CD14-positive monocyte (primary cell): ENCODE measurements at regions not wholly inside any gene's neighbourhood (a gene's known extent, or its start where the extent isn't known, plus 50 kb on each side); places are given as distances from the start of the nearest gene placed in this dataset.
A peak's percentile ranks its signal among the peaks of the same experiment; 100 is the strongest.

Source experiments
- DNase-seq, 3 donors: peaks; one replicate each; pipeline ENCODE4 v3.0.0-alpha.2; 2011 to 2022
- H2AFZ ChIP-seq: 2 replicates; pipeline ENCODE4 v1.6.0; 2012; ENCODE audit warnings: mild to moderate bottlenecking, low read depth, low read length, inconsistent platforms; ENCODE audit not compliant: insufficient read depth, poor library complexity, severe bottlenecking
- H3K27ac ChIP-seq, 2 donors: 1 replicate in 1 of 2; 2 replicates in 1 of 2; pipeline ENCODE4 v1.5.1; 2012 to 2013; ENCODE audit warnings: low read length in 2 of 2, control low read depth in 1 of 2, inconsistent platforms in 1 of 2, low read depth in 1 of 2, mild to moderate bottlenecking in 1 of 2
- H3K27me3 ChIP-seq, 2 donors: one replicate each; pipeline versions ENCODE4 v1.6.0 to v1.6.1; 2011 to 2013; ENCODE audit warnings: low read length in 2 of 2; ENCODE audit not compliant: control insufficient read depth in 2 of 2, insufficient read depth in 2 of 2
- H3K36me3 ChIP-seq, 2 donors: replicated peaks in 1 of 2; 1 replicate in 1 of 2; 2 replicates in 1 of 2; pipeline versions ENCODE4 v1.5.1 to v1.6.1; 2012 to 2013; ENCODE audit warnings: low read length in 2 of 2, control low read depth in 1 of 2, inconsistent platforms in 1 of 2, mild to moderate bottlenecking in 1 of 2; ENCODE audit not compliant: insufficient read depth in 2 of 2, control insufficient read depth in 1 of 2
- H3K4me1 ChIP-seq, 2 donors: 1 replicate in 1 of 2; 2 replicates in 1 of 2; pipeline versions ENCODE4 v1.5.1 to v1.6.1; 2012 to 2013; ENCODE audit warnings: low read length in 2 of 2, control low read depth in 1 of 2, inconsistent platforms in 1 of 2, mild to moderate bottlenecking in 1 of 2, moderate library complexity in 1 of 2; ENCODE audit not compliant: insufficient read depth in 2 of 2, control insufficient read depth in 1 of 2
- H3K4me2 ChIP-seq: replicated peaks from 2 replicates; pipeline ENCODE3; 2012; ENCODE audit warnings: low read length, moderate library complexity, mild to moderate bottlenecking; ENCODE audit not compliant: poor library complexity, severe bottlenecking; ENCODE audit errors: extremely low read depth
- H3K4me3 ChIP-seq, 3 experiments: fragments of 200-600 bp in 1 of 3; sonication (generic) in 1 of 3; replicated peaks in 1 of 3; 1 replicate in 2 of 3; 2 replicates in 1 of 3; pipeline ENCODE4 v1.5.1; 2011 to 2013; ENCODE audit warnings: low read length in 3 of 3, mild to moderate bottlenecking in 3 of 3, control low read depth in 2 of 3, low read depth in 2 of 3, inconsistent platforms in 1 of 3, moderate library complexity in 1 of 3
- H3K79me2 ChIP-seq: 2 replicates; pipeline ENCODE4 v1.6.0; 2012; ENCODE audit warnings: mild to moderate bottlenecking, control low read depth, inconsistent platforms, low read length, moderate library complexity; ENCODE audit not compliant: insufficient read depth
- H3K9ac ChIP-seq: 2 replicates; pipeline ENCODE4 v1.6.0; 2017; ENCODE audit warnings: low read length, mild to moderate bottlenecking; ENCODE audit not compliant: insufficient read depth, poor library complexity, severe bottlenecking
- H3K9me3 ChIP-seq, 2 donors: replicated peaks in 1 of 2; 1 replicate in 1 of 2; 2 replicates in 1 of 2; pipeline versions ENCODE4 v1.5.1 to v1.6.1; 2012 to 2013; ENCODE audit warnings: low read length in 2 of 2, control low read depth in 1 of 2; ENCODE audit not compliant: control insufficient read depth in 1 of 2, insufficient read depth in 1 of 2
- H4K20me1 ChIP-seq: 2 replicates; pipeline ENCODE4 v1.6.0; 2012; ENCODE audit warnings: mild to moderate bottlenecking, low read length, control low read depth, moderate library complexity; ENCODE audit not compliant: insufficient read depth
- H3K27ac Mint-ChIP-seq, 7 donors: one replicate each; pipeline ENCODE4 v1.8.0; 2020; ENCODE audit warnings: mild to moderate bottlenecking in 7 of 7, mixed read lengths in 7 of 7, moderate library complexity in 6 of 7, inconsistent platforms in 2 of 7
- H3K27me3 Mint-ChIP-seq, 3 donors: one replicate each; pipeline ENCODE4 v1.8.0; 2021 to 2022; ENCODE audit warnings: low read depth in 3 of 3, mild to moderate bottlenecking in 3 of 3, mixed read lengths in 3 of 3, moderate library complexity in 3 of 3, inconsistent platforms in 1 of 3
- H3K36me3 Mint-ChIP-seq, 2 donors: one replicate each; pipeline ENCODE4 v1.8.0; 2020; ENCODE audit warnings: mixed read lengths in 2 of 2, inconsistent platforms in 1 of 2, mild to moderate bottlenecking in 1 of 2
- H3K4me1 Mint-ChIP-seq: one replicate; pipeline ENCODE4 v1.8.0; 2020; ENCODE audit warnings: mild to moderate bottlenecking, mixed read lengths
- H3K4me3 Mint-ChIP-seq, 2 donors: one replicate each; pipeline ENCODE4 v1.8.0; 2020; ENCODE audit warnings: mild to moderate bottlenecking in 2 of 2, mixed read lengths in 2 of 2, moderate library complexity in 1 of 2
- H3K9me3 Mint-ChIP-seq, 7 donors: one replicate each; pipeline ENCODE4 v1.8.0; 2020 to 2022; ENCODE audit warnings: mixed read lengths in 7 of 7, mild to moderate bottlenecking in 6 of 7, moderate library complexity in 6 of 7, inconsistent platforms in 2 of 7
- WGBS: methylation state at CpG from one replicate; pipeline ENCODE4 v1.1.5; 2013; ENCODE audit warnings: missing lambda C conversion rate; ENCODE audit not compliant: insufficient coverage; 5-methylcytosine and 5-hydroxymethylcytosine counted together
- intact Hi-C, 2 donors: fragments of 100-400 bp; cut with micrococcal nuclease; formaldehyde crosslinking; loops; one replicate each; pipeline versions ENCODE4 v1.15.0 to v1.15.1; 2023
- TF ChIP-seq, protein P1 (sequence below): fragments of 200-600 bp; IDR thresholded peaks from one replicate; pipeline ENCODE4 v1.8.0; 2022; ENCODE audit warnings: antibody characterized with exemption, mild to moderate bottlenecking

DNA sequence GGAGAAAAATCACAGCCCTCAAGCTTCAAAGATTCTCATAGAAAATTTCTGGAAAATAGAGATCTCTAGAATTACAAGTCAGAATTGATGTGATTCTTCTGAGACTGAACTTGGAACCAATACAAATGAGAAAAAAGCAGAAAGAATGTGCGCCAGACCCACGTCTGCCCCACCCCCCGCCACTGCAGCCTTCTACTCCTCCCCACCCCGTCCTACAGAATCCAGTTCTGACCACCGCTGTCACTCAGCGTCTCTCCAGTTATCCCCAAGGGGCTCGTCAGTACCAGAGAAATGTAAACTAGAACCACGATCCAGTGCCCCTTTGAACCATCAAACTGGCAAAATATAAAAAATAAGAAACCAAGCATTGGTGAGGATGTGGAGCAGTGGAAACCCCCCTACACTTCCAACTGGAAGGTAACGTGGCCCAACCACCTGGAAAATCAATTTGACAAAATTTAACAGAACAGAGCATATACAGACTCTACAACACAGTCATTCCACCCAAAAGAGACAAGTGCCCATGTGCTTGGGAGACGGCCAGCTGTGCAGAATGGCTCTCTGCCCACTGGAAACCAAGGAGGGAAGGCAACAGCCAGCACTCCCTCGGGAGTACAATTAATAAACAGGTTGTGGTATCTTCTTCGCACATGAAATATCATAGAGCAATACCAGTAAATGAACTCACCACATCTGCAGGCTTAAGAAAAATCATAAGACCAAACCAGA lies 397.9 kb downstream of the TNS3 start:
- 90% methylated on average over 5 of the region's 12 CpGs for WGBS

DNA sequence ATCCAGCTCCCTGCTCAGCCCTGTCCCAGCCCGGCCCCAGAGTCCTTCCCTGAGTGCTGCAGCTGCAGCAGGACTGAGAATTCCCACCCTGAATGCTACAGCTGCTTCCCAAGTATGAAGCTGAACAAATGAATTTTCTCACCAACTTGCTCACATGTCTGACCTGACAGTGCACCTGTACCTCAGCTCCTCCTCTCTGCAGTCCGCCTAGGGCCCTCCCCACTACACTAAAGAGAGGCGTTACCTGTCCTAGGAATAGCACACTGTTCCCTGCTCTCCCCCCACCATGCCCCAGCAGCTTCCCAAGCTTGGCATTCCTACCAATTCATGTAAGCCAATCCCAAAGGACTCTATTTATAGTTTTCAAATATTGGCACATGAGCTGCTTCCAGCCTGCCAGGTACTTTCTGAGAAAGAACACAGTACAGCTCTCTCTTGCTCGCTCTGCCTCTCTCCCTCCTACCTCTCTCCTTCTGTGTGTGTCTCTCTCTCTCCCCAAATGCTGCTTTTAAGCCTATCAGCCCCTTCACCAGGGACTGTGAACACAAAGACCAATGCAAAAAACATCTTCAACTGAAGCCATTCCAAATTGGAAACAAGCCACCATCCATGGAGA lies 400.1 kb downstream of the TNS3 start:
- Histone ChIP-seq H3K27ac (no peak overlapping the region), H3K9ac (no peak overlapping the region), H3K4me1 (peaks cover 4 to 10% of the 10 kb centered on the region in 2 donors), H3K4me3 (no peak overlapping the region), H3K9me3 (no peaks in the 10 kb centered on the region), H3K27me3 (no peaks in the 10 kb centered on the region), H2AFZ (no peak overlapping the region), H3K36me3 (no peaks in the 10 kb centered on the region), H3K4me2 (no peak overlapping the region), H3K79me2 (no peaks in the 10 kb centered on the region), H4K20me1 (no peaks in the 10 kb centered on the region)
- H3K9me3 Mint-ChIP-seq = peaks cover 0 to 7% (median 0%) of the 10 kb centered on the region in 7 donors
- DNase-seq = no peak
- WGBS = 89% methylated on average over 4 of the region's 4 CpGs
- peaks cover 12% of the 10 kb centered on the region for H3K4me1 Mint-ChIP-seq
- intact Hi-C loops = loop anchor here in 1 of 2 donors (2.0 kb wide), 1 partner anchor 1263 kb away; no protein-coding TSS in a partner anchor
- TF ChIP-seq, protein P1, sequence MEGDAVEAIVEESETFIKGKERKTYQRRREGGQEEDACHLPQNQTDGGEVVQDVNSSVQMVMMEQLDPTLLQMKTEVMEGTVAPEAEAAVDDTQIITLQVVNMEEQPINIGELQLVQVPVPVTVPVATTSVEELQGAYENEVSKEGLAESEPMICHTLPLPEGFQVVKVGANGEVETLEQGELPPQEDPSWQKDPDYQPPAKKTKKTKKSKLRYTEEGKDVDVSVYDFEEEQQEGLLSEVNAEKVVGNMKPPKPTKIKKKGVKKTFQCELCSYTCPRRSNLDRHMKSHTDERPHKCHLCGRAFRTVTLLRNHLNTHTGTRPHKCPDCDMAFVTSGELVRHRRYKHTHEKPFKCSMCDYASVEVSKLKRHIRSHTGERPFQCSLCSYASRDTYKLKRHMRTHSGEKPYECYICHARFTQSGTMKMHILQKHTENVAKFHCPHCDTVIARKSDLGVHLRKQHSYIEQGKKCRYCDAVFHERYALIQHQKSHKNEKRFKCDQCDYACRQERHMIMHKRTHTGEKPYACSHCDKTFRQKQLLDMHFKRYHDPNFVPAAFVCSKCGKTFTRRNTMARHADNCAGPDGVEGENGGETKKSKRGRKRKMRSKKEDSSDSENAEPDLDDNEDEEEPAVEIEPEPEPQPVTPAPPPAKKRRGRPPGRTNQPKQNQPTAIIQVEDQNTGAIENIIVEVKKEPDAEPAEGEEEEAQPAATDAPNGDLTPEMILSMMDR = no peak
- H3K4me3 Mint-ChIP-seq = no peak overlapping the region
- H3K36me3 Mint-ChIP-seq = no peaks in the 10 kb centered on the region
- H3K27ac Mint-ChIP-seq = no peak overlapping the region
- peaks cover 3 to 7% (median 5%) of the 10 kb centered on the region in 3 donors for H3K27me3 Mint-ChIP-seq

More for the DNA sequence above, 397.9 kb downstream of the TNS3 start:
- no peaks in the 10 kb centered on the region for H4K20me1 ChIP-seq
- Mint-ChIP-seq H3K4me1 (peaks cover 12% of the 10 kb centered on the region), H3K4me3 (no peak overlapping the region), H3K36me3 (no peaks in the 10 kb centered on the region), H3K27ac (peak overlapping the region in 1 of 7 donors; percentile 14), H3K27me3 (peaks cover 5 to 11% (median 10%) of the 10 kb centered on the region in 3 donors), H3K9me3 (peaks cover 0 to 2% (median 0%) of the 10 kb centered on the region in 7 donors)
- no peak overlapping the region for H2AFZ ChIP-seq
- H3K4me1 ChIP-seq = peaks cover 4 to 10% of the 10 kb centered on the region in 2 donors
- H3K9me3 ChIP-seq = no peaks in the 10 kb centered on the region
- TF ChIP-seq, protein P1 = no peak
- H3K9ac ChIP-seq = no peak overlapping the region
- H3K4me3 ChIP-seq = no peak overlapping the region
- no peak overlapping the region for H3K4me2 ChIP-seq
- no peaks in the 10 kb centered on the region for H3K36me3 ChIP-seq
- no peaks in the 10 kb centered on the region for H3K27me3 ChIP-seq
- H3K27ac ChIP-seq = no peak overlapping the region
- no peaks in the 10 kb centered on the region for H3K79me2 ChIP-seq
- DNase-seq = no peak
- intact Hi-C loops = no loop called here
